ENCODE measurements at regions not wholly inside any gene's neighbourhood (a gene's known extent, or its start where the extent isn't known, plus 50 kb on each side); places are given as distances from the start of the nearest gene placed in this dataset.

DNA sequence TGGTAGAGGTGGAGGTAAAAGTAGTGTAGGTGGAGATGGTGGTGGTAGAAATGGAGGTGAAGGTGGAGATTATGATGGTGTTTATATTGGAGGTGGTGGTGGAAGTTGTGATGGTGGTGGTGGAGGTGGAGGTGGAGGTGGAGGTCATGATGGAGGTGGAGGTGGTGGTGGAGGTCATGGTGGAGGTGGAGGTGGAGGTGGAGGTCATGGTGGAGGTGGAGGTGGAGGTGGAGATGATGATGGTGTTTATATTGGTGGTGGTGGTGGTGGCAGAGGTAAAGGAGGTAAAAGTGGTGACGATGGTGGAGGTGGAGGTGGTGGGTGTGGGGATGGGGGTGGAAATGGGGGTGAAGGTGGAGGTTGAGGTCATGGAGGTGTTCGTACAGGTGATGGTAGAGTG, 107.8 kb downstream of the ASB7 start:
- no peaks in the 10 kb centered on the region for H3K9me1 ChIP-seq (ENCODE audit: control insufficient read depth, insufficient read depth, low read length)
- no peak for FAIRE-seq
- in situ Hi-C loops (cut with MboI) (no loop called here), intact Hi-C loops (cut with micrococcal nuclease) (no loop called here)
- H3K9me3 ChIP-seq (replicated peaks; ENCODE audit: control insufficient read depth, insufficient read depth, low read depth, low read length) = no peaks in the 10 kb centered on the region
- no peak overlapping the region for H3K4me3 ChIP-seq
- no peak for ATAC-seq
- H3K9ac ChIP-seq (ENCODE audit: insufficient read depth in 1 of 2, low read depth in 2 of 2, low read length in 2 of 2) = no peak overlapping the region
- 0 out of 2 replicates have a peak, but pooled peaks cover 4% of the 10 kb centered on the region for H4K20me1 ChIP-seq (replicated peaks; ENCODE audit: control insufficient read depth, insufficient read depth, low read length)
- H3K27ac ChIP-seq (ENCODE audit: extremely low read depth, low read depth, low read length) = no peak overlapping the region
- peaks cover 4 to 37% of the 10 kb centered on the region in 2 experiments; a peak in 3 of 5 replicates for H3K27me3 ChIP-seq (ENCODE audit: control insufficient read depth in 2 of 2, insufficient read depth in 2 of 2, low read length in 2 of 2)
- H3K4me2 ChIP-seq (ENCODE audit: insufficient read depth, low read length) = no peak overlapping the region
- no peaks in the 10 kb centered on the region for H3K36me3 ChIP-seq (ENCODE audit: control insufficient read depth, insufficient read depth, low read length)
- H3K4me1 ChIP-seq (replicated peaks in 1 of 2; ENCODE audit: control insufficient read depth in 2 of 2, insufficient read depth in 2 of 2, low read length in 2 of 2) = no peaks in the 10 kb centered on the region
- no TSS peak for BruUV-seq (replicated peaks)
- WGBS (ENCODE audit: insufficient coverage, low coverage, missing lambda C conversion rate) = no CpG with 5 or more reads among the region's 2 CpGs
- ChIA-PET POLR2A (no interaction called here), CTCF (ENCODE audit: low intra/inter-chr PET ratio) (no interaction called here)
- H3K79me2 ChIP-seq (ENCODE audit: control insufficient read depth, insufficient read depth, low read length) = no peaks in the 10 kb centered on the region
- no peak for DNase-seq (ENCODE audit: extremely low read depth in 1 of 4, low spot score in 3 of 4)
- H2AFZ ChIP-seq (ENCODE audit: low read depth, low read length) = no peak overlapping the region
- TF ChIP-seq XRCC5 (IDR thresholded peaks at IDR 0.05; ENCODE audit: low read depth, low read length) = no peak

DNA sequence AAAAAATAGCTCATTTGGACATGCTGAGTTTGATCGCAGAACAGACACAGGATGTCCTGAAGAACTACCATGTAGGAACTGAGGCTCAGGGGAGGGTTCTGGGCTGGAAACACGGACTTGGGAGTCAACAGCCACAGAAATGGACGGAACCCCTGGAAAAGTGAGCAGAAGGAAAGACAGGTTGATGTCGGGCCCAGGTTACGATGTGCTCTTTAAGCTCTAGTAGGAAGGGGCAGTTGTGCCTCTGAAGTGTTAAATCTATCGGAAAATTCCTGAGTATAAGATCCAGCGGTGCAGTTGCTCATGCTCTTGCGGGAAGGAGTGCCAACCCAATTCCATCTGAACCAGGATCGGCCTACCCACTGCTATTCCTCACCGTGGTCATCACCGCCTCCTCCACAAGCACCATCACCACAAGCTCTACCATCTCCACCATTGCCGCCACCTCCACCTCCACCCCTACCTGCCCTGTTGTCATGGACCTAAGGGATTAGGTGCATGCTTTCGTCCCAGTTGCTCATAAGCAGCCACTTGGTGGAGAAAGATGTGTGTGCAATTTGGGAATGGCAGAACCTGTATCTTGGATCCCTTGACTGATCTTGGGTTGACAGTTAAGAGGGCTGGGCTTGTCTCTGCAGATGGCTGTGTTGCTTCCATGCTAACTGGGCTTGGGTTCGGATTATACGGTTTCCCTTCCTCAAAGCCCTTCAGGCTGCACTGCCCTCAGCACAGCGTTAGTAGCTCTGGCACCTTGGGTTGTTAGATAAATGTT, 108.5 kb downstream of the ASB7 start:
- DNase-seq (ENCODE audit: extremely low read depth in 1 of 4, low spot score in 3 of 4) (no peak), ATAC-seq (no peak), FAIRE-seq (no peak)
- H3K27ac ChIP-seq (ENCODE audit: extremely low read depth, low read depth, low read length) = no peak overlapping the region
- no peak overlapping the region for H3K4me2 ChIP-seq (ENCODE audit: insufficient read depth, low read length)
- no peak overlapping the region for H3K9ac ChIP-seq (ENCODE audit: insufficient read depth in 1 of 2, low read depth in 2 of 2, low read length in 2 of 2)
- peaks cover 4 to 37% of the 10 kb centered on the region in 2 experiments; a peak in 3 of 5 replicates for H3K27me3 ChIP-seq (ENCODE audit: control insufficient read depth in 2 of 2, insufficient read depth in 2 of 2, low read length in 2 of 2)
- no TSS peak for BruUV-seq (replicated peaks)
- no peaks in the 10 kb centered on the region for H3K79me2 ChIP-seq (ENCODE audit: control insufficient read depth, insufficient read depth, low read length)
- no peak overlapping the region for H3K4me3 ChIP-seq
- no peaks in the 10 kb centered on the region for H3K4me1 ChIP-seq (replicated peaks in 1 of 2; ENCODE audit: control insufficient read depth in 2 of 2, insufficient read depth in 2 of 2, low read length in 2 of 2)
- CTCF ChIA-PET (ENCODE audit: low intra/inter-chr PET ratio) = no interaction called here
- in situ Hi-C loops (cut with MboI) = no loop called here
- H2AFZ ChIP-seq (ENCODE audit: low read depth, low read length) = no peak overlapping the region
- intact Hi-C loops (cut with micrococcal nuclease) = no loop called here
- H3K9me3 ChIP-seq (replicated peaks; ENCODE audit: control insufficient read depth, insufficient read depth, low read depth, low read length) = no peaks in the 10 kb centered on the region
- H3K9me1 ChIP-seq (ENCODE audit: control insufficient read depth, insufficient read depth, low read length) = no peaks in the 10 kb centered on the region
- WGBS (ENCODE audit: insufficient coverage, low coverage, missing lambda C conversion rate) = under 1% methylated on average over 16 of the region's 16 CpGs
- H4K20me1 ChIP-seq (replicated peaks; ENCODE audit: control insufficient read depth, insufficient read depth, low read length) = 0 out of 2 replicates have a peak, but pooled peaks cover 4% of the 10 kb centered on the region
- no peaks in the 10 kb centered on the region for H3K36me3 ChIP-seq (ENCODE audit: control insufficient read depth, insufficient read depth, low read length)
- POLR2A ChIA-PET = no interaction called here
- TF ChIP-seq MTF1 (CRISPR knock-in tag; IDR thresholded peaks at IDR 0.05; ENCODE audit: borderline replicate concordance) (no peak), PRMT5 (CRISPR knock-in tag; IDR thresholded peaks at IDR 0.05) (no peak), BRD9 (IDR thresholded peaks at IDR 0.05; ENCODE audit: low read depth, partially characterized antibody) (no peak), PML (IDR thresholded peaks at IDR 0.05; ENCODE audit: low read length) (no peak), CXXC5 (CRISPR knock-in tag; IDR thresholded peaks at IDR 0.05) (no peak), ATF7 (IDR thresholded peaks at IDR 0.05) (no peak), DIDO1 (tag; IDR thresholded peaks at IDR 0.05; ENCODE audit: low read depth) (no peak)
- TF ChIP-seq, protein P1, sequence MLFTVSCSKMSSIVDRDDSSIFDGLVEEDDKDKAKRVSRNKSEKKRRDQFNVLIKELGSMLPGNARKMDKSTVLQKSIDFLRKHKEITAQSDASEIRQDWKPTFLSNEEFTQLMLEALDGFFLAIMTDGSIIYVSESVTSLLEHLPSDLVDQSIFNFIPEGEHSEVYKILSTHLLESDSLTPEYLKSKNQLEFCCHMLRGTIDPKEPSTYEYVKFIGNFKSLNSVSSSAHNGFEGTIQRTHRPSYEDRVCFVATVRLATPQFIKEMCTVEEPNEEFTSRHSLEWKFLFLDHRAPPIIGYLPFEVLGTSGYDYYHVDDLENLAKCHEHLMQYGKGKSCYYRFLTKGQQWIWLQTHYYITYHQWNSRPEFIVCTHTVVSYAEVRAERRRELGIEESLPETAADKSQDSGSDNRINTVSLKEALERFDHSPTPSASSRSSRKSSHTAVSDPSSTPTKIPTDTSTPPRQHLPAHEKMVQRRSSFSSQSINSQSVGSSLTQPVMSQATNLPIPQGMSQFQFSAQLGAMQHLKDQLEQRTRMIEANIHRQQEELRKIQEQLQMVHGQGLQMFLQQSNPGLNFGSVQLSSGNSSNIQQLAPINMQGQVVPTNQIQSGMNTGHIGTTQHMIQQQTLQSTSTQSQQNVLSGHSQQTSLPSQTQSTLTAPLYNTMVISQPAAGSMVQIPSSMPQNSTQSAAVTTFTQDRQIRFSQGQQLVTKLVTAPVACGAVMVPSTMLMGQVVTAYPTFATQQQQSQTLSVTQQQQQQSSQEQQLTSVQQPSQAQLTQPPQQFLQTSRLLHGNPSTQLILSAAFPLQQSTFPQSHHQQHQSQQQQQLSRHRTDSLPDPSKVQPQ (CRISPR knock-in tag; IDR thresholded peaks at IDR 0.05; ENCODE audit: borderline replicate concordance) = no peak
- TF ChIP-seq, protein P2, sequence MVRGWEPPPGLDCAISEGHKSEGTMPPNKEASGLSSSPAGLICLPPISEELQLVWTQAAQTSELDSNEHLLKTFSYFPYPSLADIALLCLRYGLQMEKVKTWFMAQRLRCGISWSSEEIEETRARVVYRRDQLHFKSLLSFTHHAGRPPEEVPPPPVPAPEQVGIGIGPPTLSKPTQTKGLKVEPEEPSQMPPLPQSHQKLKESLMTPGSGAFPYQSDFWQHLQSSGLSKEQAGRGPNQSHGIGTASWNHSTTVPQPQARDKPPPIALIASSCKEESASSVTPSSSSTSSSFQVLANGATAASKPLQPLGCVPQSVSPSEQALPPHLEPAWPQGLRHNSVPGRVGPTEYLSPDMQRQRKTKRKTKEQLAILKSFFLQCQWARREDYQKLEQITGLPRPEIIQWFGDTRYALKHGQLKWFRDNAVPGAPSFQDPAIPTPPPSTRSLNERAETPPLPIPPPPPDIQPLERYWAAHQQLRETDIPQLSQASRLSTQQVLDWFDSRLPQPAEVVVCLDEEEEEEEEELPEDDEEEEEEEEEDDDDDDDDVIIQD (CRISPR knock-in tag; IDR thresholded peaks at IDR 0.05) = no peak

All from K562 (cell line).